Kidney capillary endothelial cell (primary cell): ENCODE measurements at regions not wholly inside any gene's neighbourhood (a gene's known extent, or its start where the extent isn't known, plus 50 kb on each side); places are given as distances from the start of the nearest gene placed in this dataset.

Experiments used
- DNase-seq: peaks from one replicate; pipeline ENCODE4 v3.0.0-alpha.2; 2018; ENCODE audit warnings: low spot score

- no peak for DNase-seq
Observed at GRCh38 chr11:134474942-134475341, 62.9 kb upstream of the B3GAT1 start.

- no peak for DNase-seq
Observed at GRCh38 chr11:134474070-134474860, 62.2 kb upstream of the B3GAT1 start.

- DNase-seq = no peak
Observed at GRCh38 chr11:134471716-134472455, 59.8 kb upstream of the B3GAT1 start.

- no peak for DNase-seq
Observed at GRCh38 chr11:134471087-134471715, 59.2 kb upstream of the B3GAT1 start.

GRCh38 chr11:134470238-134470637, 58.2 kb upstream of the B3GAT1 start:
- no peak for DNase-seq

- DNase-seq = no peak
Observed at GRCh38 chr11:134469627-134470026, 57.6 kb upstream of the B3GAT1 start.

GRCh38 chr11:134468796-134469195, 56.8 kb upstream of the B3GAT1 start:
- DNase-seq = no peak

GRCh38 chr11:134468081-134468668, 56.1 kb upstream of the B3GAT1 start:
- DNase-seq = no peak

- no peak for DNase-seq
Observed at GRCh38 chr11:134466610-134467567, 54.8 kb upstream of the B3GAT1 start.

GRCh38 chr11:134466156-134466555, 54.1 kb upstream of the B3GAT1 start:
- no peak for DNase-seq

GRCh38 chr11:134464981-134465730, 53.1 kb upstream of the B3GAT1 start:
- DNase-seq = no peak

GRCh38 chr11:134464196-134464595, 52.2 kb upstream of the B3GAT1 start:
- DNase-seq = no peak

GRCh38 chr11:134463716-134464115, 51.7 kb upstream of the B3GAT1 start:
- DNase-seq = no peak
